ENCODE measurements at regions not wholly inside any gene's neighbourhood (a gene's known extent, or its start where the extent isn't known, plus 50 kb on each side); places are given as distances from the start of the nearest gene placed in this dataset.

DNA sequence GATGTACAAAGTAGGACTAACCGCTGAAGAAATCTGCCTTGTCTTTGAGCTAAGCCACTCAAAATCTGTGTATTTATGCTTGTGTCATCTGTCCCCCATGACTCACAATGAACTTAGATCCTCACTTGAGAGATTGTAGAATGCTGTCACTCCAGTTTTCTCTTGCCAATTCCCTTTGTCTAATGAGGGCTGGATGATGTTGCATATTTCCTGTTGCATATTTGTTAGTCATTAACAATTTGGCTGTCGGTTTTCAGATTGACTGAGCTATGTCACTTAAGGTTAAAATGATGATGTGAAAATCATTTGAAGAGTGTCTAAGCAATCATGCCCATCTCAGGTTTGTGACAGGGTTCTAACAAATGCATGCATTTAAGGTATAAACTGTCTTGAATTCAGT, 481.7 kb downstream of the CDH10 start:
- dilution Hi-C loops (cut with HindIII; ENCODE audit: low sequenced_read_pairs, unreplicated experiment) (no loop called here), intact Hi-C loops (cut with micrococcal nuclease) (no loop called here), in situ Hi-C loops (cut with MboI; ENCODE audit: low sequenced_read_pairs) (no loop called here)
- WGBS, 2 experiments (ENCODE audit: extremely low coverage in 2 of 2, insufficient read length in 1 of 2) = 43% methylated on average over 1 of the region's 2 CpGs; no CpG with 5 or more reads in 1 of the 2 experiments
- Histone ChIP-seq H3K4ac (ENCODE audit: low read depth, low read length) (no peak overlapping the region), H4K20me1 (ENCODE audit: insufficient read depth, low read length) (no peaks in the 10 kb centered on the region), H2AK9ac (replicated peaks; ENCODE audit: low read depth, low read length, poor library complexity) (no peak overlapping the region), H2BK20ac (ENCODE audit: low read depth, low read length) (no peak overlapping the region), H3K23ac (ENCODE audit: low read depth, low read length) (no peak overlapping the region), H4K8ac (ENCODE audit: low read depth in 2 of 2, low read length in 2 of 2) (no peak overlapping the region), H2BK5ac (ENCODE audit: low read depth, low read length, poor library complexity, severe bottlenecking) (no peak overlapping the region), H4K91ac (ENCODE audit: insufficient read depth, low read depth, low read length) (no peak overlapping the region), H2BK15ac (ENCODE audit: low read depth, low read length) (no peak overlapping the region), H3K4me3 (ENCODE audit: insufficient read depth, low read depth, low read length) (no peak overlapping the region), H3K14ac (replicated peaks; ENCODE audit: low read depth, low read length) (no peak overlapping the region), H3K4me1 (ENCODE audit: control insufficient read depth, insufficient read depth, low read length) (no peaks in the 10 kb centered on the region), H2AK5ac (ENCODE audit: low read depth, low read length) (no peak overlapping the region), H3K9me3 (ENCODE audit: control insufficient read depth, insufficient read depth, low read length) (no peaks in the 10 kb centered on the region), H3K56ac (ENCODE audit: extremely low read depth, insufficient read depth, low read length) (no peak overlapping the region), H3K4me2 (ENCODE audit: low read depth, low read length) (no peak overlapping the region), H3K79me1 (ENCODE audit: low read depth in 1 of 2, low read length in 2 of 2) (no peaks in the 10 kb centered on the region), H3K18ac (ENCODE audit: low read depth, low read length) (no peak overlapping the region), H3K27ac (ENCODE audit: insufficient read depth, low read length) (no peak overlapping the region), H3K9me1 (ENCODE audit: insufficient read depth, low read length) (no peaks in the 10 kb centered on the region), H2BK120ac (ENCODE audit: low read depth, low read length) (no peak overlapping the region), H2AFZ (replicated peaks; ENCODE audit: low read length, poor library complexity) (no peak overlapping the region), H4K5ac (ENCODE audit: low read depth, low read length) (no peak overlapping the region), H3K27me3 (ENCODE audit: control insufficient read depth, insufficient read depth, low read length) (no peaks in the 10 kb centered on the region), H3K9ac (ENCODE audit: low read depth, low read length) (no peak overlapping the region), H3K36me3 (ENCODE audit: control insufficient read depth, insufficient read depth, low read length) (no peaks in the 10 kb centered on the region)
- DNase-seq (no peak), ATAC-seq (ENCODE audit: low read depth) (no peak)
- no peak for TF ChIP-seq CHD1 (IDR thresholded peaks at IDR 0.05; ENCODE audit: low read depth, low read length)
- ChIA-PET CTCF (no interaction called here), POLR2A (ENCODE audit: unreplicated experiment) (no interaction called here)
- BruUV-seq (replicated peaks) = no TSS peak

All from IMR-90 (cell line).